GM23248 (cell line): ENCODE measurements at regions not wholly inside any gene's neighbourhood (a gene's known extent, or its start where the extent isn't known, plus 50 kb on each side); places are given as distances from the start of the nearest gene placed in this dataset.

ENCODE experiments used
- EZH2 ChIP-seq: fragments of 200-600 bp; sonication (generic); IDR thresholded peaks from 2 replicates; pipeline ENCODE4 v1.6.1; 2018; ENCODE audit warnings: antibody characterized with exemption, mild to moderate bottlenecking; ENCODE audit not compliant: insufficient read depth, poor library complexity, severe bottlenecking
- EZH2phosphoT487 ChIP-seq: fragments of 200-600 bp; sonication (generic); IDR thresholded peaks from 2 replicates; pipeline ENCODE4 v1.6.1; 2018; ENCODE audit warnings: antibody characterized with exemption, moderate library complexity, mild to moderate bottlenecking, low read depth; ENCODE audit not compliant: insufficient read depth

- TF ChIP-seq EZH2 (no peak), EZH2phosphoT487 (no peak)
Measured at GRCh38 chr15:55031727-55032126, 165.0 kb downstream of the RSL24D1 start.
